Activated naive CD4-positive, alpha-beta T cell treated with anti-CD3 and anti-CD28 coated beads, Interleukin-2, amount 50 U/mL, for 72 hours (primary cell): ENCODE measurements at regions not wholly inside any gene's neighbourhood (a gene's known extent, or its start where the extent isn't known, plus 50 kb on each side); places are given as distances from the start of the nearest gene placed in this dataset.
A peak's percentile ranks its signal among the peaks of the same experiment; 100 is the strongest.

Experiments
- ATAC-seq, 2 donors: fragments of 150-1000 bp; cut with Tn5 transposase; 2 replicates each; pipeline ENCODE4 v1.10.0; 2021; ENCODE audit warnings: mild to moderate bottlenecking in 2 of 2, moderate library complexity in 2 of 2
- DNase-seq, 2 donors: peaks; one replicate each; pipeline ENCODE4 v3.0.0; 2021 to 2022; ENCODE audit warnings: low spot score in 2 of 2
- H3K27ac Mint-ChIP-seq, 2 donors: one replicate each; pipeline ENCODE4 v1.8.0; 2022; ENCODE audit warnings: mild to moderate bottlenecking in 2 of 2, mixed read lengths in 2 of 2
- H3K36me3 Mint-ChIP-seq, 2 donors: one replicate each; pipeline ENCODE4 v1.8.0; 2022; ENCODE audit warnings: mixed read lengths in 2 of 2
- H3K9me3 Mint-ChIP-seq, 2 donors: one replicate each; pipeline ENCODE4 v1.8.0; 2022; ENCODE audit warnings: mixed read lengths in 2 of 2

DNA sequence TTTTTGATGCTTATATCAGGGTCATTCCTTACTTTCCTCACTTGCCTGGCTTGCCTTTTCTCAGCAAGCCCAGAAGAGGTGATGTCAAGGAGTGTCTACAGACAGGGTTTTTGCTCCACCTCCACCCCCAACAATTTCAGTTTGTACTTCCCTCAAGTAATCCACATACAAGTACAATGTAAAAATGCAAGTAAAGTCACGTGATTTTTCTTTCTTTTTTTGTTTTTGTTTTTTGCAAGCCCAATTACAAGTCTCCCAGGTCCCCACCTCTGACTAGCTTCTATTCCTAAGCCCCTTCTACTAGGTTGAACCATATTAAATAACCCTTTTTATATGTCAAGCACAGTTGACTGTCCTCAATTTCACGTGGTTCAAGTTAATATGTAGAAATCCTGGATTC lies 579.6 kb downstream of the DIAPH3 start:
- no peaks in the 10 kb centered on the region for H3K9me3 Mint-ChIP-seq
- ATAC-seq, result no peak
- DNase-seq, result no peak
- no peak overlapping the region for H3K27ac Mint-ChIP-seq
- no peaks in the 10 kb centered on the region for H3K36me3 Mint-ChIP-seq

DNA sequence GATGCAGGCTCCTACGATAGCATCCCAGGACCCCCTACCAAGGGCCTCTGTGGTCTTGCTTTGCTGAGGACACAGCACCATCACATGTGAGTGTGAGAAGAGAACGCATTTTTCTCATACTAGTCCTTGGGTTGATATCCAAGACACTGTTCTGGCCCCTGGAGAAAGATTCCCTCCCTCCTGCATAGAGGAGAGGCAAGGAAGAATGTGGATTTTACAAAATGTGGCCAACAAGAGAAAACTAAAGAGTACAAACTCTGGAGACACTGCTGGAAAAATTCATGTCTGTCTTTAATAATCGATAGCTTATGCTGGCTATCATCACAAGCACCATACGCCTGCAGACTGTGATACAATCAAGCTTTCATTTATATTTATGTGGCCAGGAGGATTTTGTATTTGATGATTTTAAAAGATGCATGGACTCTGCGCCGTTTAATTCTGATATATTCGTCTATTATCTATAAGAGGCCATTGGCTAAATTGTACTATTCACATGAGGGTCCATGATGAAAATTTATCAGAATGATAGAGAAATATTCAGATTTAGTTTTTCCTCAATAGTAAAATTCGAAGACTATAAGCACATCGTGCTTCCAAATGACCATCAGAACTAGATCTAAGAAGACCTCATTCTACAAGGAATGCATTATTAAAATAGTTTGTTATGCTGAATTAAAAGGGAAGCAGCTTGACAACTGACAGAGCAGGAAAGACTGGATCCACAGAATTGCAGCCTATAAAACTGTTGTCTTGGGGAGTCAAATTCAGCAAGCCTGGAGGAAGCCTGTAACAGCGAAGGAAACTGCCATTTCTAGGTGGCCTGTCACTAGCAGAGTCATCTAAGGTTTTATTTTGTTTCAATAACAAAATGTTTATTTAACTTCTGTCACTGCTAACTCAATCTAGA lies 578.7 kb downstream of the DIAPH3 start:
- no peaks in the 10 kb centered on the region for H3K36me3 Mint-ChIP-seq
- no peak for ATAC-seq
- DNase-seq, result no peak
- H3K27ac Mint-ChIP-seq, result no peak overlapping the region
- H3K9me3 Mint-ChIP-seq, result no peaks in the 10 kb centered on the region

DNA sequence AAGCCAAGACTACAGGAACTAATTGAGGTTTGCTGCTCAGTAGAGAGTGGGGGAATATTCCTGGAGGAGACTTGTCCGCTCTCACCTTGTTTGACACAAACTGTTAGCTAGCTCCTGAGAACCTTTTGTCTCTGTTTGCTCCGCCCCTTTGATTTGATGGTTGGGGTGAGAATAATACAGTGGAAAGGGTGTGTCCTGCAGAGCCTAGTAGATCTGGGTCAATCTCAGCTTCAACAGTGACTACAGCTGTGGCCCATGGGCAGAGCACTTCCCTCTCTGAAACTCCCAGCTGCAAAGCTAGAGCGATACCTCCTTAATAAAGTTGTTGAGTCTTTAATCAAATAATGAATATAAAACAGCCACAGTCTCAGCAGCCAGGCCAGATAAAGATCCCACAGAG lies 576.7 kb downstream of the DIAPH3 start:
- H3K36me3 Mint-ChIP-seq, result peaks cover 0 to 10% of the 10 kb centered on the region in 2 donors
- H3K9me3 Mint-ChIP-seq, result peaks cover 0 to 8% of the 10 kb centered on the region in 2 donors
- DNase-seq (no peak), ATAC-seq (no peak)
- no peak overlapping the region for H3K27ac Mint-ChIP-seq

DNA sequence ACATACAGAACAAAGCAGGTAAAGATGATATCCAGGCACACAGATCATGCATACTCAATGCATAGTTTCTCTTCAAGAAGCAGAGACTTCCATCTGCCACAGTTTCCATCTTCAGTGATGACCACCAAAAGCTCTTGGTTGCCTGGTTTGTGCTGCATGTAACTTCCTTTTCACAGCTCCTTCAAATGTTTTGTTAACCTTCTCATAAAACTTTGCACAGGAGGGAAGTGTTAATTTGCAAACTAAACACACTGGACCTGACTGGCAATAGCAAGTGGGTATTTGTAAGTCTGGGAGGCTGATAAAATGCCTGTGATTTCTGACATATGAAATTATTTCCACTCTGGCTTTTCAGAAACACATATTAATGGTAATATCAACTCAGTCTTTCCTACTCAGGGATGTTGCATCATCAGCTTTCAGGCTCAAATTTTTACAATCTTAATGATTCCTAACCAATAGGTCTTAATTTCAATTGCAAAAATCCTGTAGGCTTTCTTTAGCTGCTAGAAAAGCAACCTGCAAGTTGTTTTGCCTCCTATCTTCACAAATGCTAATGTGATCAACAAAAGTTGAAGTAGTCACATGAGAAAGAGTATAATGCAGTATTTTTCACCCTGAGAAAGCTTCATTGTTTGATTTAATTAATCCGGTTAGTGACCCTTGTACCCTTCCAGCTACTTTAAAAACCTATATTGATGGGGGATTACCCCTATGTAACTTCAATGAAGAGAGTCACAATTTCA lies 575.6 kb downstream of the DIAPH3 start:
- no peak for ATAC-seq
- H3K36me3 Mint-ChIP-seq, result peaks cover under 1 to 12% of the 10 kb centered on the region in 2 donors
- H3K27ac Mint-ChIP-seq, result no peak overlapping the region
- DNase-seq, result no peak
- H3K9me3 Mint-ChIP-seq, result peaks cover under 1 to 10% of the 10 kb centered on the region in 2 donors

DNA sequence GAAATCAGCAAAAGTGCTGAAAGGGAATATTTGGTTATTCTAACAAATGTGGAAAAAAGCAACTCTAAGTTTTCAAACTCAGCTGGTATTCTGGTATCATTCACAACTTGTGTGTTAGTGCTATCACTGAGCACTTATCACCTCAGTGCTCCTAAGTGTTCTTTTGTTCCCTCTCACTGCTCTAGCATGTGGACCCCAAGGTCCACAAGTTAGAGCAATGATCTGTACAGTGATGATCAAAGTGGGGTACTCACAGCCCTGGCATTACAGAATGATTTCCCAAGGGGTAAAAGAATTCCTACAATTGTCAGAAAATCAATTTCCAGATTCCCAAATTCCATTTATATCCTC lies 575.0 kb downstream of the DIAPH3 start:
- ATAC-seq (no peak), DNase-seq (no peak)
- Mint-ChIP-seq H3K9me3 (peaks cover 4 to 15% of the 10 kb centered on the region in 2 donors), H3K27ac (no peak overlapping the region), H3K36me3 (peaks cover 6 to 15% of the 10 kb centered on the region in 2 donors)

DNA sequence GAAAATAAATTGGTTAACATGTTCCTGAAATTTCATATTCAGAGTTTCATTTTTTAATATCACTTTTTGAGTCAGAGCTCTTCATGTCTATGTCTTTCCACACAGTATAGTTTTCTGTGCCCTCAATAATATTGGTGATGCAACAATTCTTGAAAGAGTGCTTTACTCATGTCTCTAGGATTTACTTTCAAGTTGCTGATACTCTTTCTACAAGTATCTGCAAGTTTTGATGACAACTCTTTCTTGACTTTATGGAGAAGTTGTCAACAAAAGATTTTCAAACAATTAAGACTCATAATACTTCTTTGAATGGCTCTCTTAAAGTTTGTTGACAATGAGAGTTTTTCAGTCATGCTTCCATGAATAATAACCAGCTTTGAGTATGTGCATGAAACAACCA lies 561.7 kb downstream of the DIAPH3 start:
- ATAC-seq, result peak in 1 of 2 donors; percentile 94

DNA sequence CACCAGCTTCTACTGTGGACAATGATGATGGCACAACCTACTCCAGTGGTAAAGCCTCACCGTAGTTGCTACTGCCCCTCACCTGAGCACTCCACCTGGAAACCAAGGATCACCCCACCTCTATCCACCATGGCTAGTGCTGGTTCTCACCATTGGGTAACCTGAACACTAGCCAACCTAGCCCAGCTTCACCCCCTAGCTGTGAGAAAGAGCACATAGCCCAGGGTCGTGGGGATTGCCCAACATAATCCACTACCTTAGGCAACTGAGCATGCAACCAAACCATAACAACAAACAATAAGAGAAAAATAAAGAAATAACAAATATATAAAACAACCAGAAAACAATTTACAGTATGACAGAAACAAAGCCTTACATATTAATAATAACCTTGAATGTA lies 560.1 kb downstream of the DIAPH3 start:
- no peak for ATAC-seq
- no peak for DNase-seq
- peaks cover 0 to 13% of the 10 kb centered on the region in 2 donors for H3K9me3 Mint-ChIP-seq
- H3K36me3 Mint-ChIP-seq, result peaks cover 5 to 8% of the 10 kb centered on the region in 2 donors
- no peak overlapping the region for H3K27ac Mint-ChIP-seq

More for the DNA sequence above, 561.7 kb downstream of the DIAPH3 start:
- Mint-ChIP-seq H3K27ac (peak overlapping the region in 1 of 2 donors; percentile 61), H3K36me3 (peaks cover 5 to 8% of the 10 kb centered on the region in 2 donors), H3K9me3 (peaks cover 0 to 18% of the 10 kb centered on the region in 2 donors)
- no peak for DNase-seq

DNA sequence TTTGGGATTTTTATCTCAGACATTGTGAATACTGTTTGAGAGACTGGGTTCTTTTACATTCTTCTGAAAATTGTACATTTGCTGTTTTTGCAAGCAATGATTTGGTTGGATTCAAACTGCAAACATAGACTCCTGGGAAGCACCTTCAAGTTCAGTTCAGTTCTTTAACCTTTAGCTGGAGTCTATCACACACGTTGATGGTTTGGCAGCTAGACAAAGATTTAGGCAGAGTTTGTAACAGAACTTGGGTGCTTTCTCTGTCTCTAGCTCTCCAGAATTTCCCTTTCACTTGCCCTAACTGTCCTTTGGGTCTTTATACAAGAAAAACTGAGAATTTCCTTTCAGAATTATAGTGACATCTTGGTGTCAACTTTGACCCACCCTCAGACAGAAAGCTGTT lies 556.6 kb downstream of the DIAPH3 start:
- ATAC-seq (no peak), DNase-seq (no peak)
- Mint-ChIP-seq H3K9me3 (peaks cover 0 to 4% of the 10 kb centered on the region in 2 donors), H3K27ac (no peak overlapping the region), H3K36me3 (no peaks in the 10 kb centered on the region)

DNA sequence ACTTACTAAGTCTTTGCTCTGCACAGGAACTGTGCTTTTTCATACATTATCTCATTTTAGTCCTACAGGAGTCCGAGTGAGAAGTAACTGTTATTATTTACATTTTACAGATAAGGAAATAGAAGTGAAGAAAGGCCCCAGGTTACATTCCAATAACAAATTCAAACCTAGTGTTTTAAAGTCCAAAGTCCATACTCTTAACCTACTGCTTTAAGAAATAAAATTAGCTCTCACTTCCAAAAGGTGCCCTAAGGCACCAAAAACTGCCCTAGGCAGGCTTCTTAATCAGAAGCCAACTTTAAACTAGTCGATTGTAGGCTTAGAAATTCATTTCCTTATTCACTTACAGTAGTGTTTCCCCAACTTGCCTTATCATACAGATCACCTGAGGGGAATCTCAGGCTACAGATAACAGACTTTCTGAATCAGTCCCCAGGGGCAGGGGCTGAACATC lies 555.9 kb downstream of the DIAPH3 start:
- ATAC-seq, result no peak
- DNase-seq, result no peak
- peaks cover 0 to 4% of the 10 kb centered on the region in 2 donors for H3K9me3 Mint-ChIP-seq
- no peaks in the 10 kb centered on the region for H3K36me3 Mint-ChIP-seq
- H3K27ac Mint-ChIP-seq, result no peak overlapping the region

DNA sequence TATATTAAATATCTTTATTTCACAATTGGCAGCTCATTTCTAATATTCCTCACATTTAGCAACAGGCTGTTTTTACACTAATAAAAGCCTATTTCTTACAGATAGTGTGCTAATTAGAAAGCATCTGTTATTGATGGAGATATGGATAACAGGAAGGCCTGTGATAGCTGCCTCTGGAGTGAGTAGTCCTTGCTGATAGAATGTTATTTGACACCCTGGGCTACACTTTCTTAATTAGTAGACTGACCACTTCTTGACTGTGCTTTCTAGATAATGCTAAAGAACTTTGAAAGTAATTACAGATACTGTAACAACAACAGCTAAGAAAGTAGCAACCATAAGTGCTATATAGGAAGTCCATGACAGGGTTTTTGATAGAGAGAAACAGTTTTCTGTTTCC lies 554.3 kb downstream of the DIAPH3 start:
- no peak for DNase-seq
- Mint-ChIP-seq H3K27ac (no peak overlapping the region), H3K36me3 (no peaks in the 10 kb centered on the region), H3K9me3 (peaks cover 0 to 1% of the 10 kb centered on the region in 2 donors)
- no peak for ATAC-seq
